Muscle of leg (tissue), 3 donors: ENCODE measurements at regions not wholly inside any gene's neighbourhood (a gene's known extent, or its start where the extent isn't known, plus 50 kb on each side); places are given as distances from the start of the nearest gene placed in this dataset.
A peak's percentile ranks its signal among the peaks of the same experiment; 100 is the strongest.
"Not testable (repeated sequence)": the region's sequence is repeated elsewhere in the genome, so short reads cannot be mapped to it uniquely, and the experiment has no call there.

Experiments
- DNase-seq: peaks from one replicate; pipeline ENCODE4 v3.0.0; 2013
- H3K27ac ChIP-seq: one replicate; pipeline ENCODE4 v1.5.1; 2013; ENCODE audit warnings: mild to moderate bottlenecking, low read length, control low read depth
- H3K27me3 ChIP-seq: one replicate; pipeline ENCODE4 v1.6.1; 2013; ENCODE audit warnings: low read length; ENCODE audit not compliant: control insufficient read depth, insufficient read depth
- H3K36me3 ChIP-seq: one replicate; pipeline ENCODE4 v1.6.1; 2013; ENCODE audit warnings: low read length; ENCODE audit not compliant: control insufficient read depth, insufficient read depth
- H3K4me1 ChIP-seq: one replicate; pipeline ENCODE4 v1.6.1; 2013; ENCODE audit warnings: low read length; ENCODE audit not compliant: control insufficient read depth, insufficient read depth
- H3K4me3 ChIP-seq: one replicate; pipeline ENCODE4 v1.5.1; 2013; ENCODE audit warnings: low read length, control low read depth
- H3K9me3 ChIP-seq: replicated peaks from 2 replicates; pipeline ENCODE4 v1.6.1; 2013; ENCODE audit warnings: low read depth, low read length; ENCODE audit not compliant: control insufficient read depth
- WGBS: methylation state at CpG from one replicate; pipeline ENCODE4 v1.1.5; 2013; ENCODE audit warnings: missing lambda C conversion rate; ENCODE audit not compliant: insufficient coverage; 5-methylcytosine and 5-hydroxymethylcytosine counted together

DNA sequence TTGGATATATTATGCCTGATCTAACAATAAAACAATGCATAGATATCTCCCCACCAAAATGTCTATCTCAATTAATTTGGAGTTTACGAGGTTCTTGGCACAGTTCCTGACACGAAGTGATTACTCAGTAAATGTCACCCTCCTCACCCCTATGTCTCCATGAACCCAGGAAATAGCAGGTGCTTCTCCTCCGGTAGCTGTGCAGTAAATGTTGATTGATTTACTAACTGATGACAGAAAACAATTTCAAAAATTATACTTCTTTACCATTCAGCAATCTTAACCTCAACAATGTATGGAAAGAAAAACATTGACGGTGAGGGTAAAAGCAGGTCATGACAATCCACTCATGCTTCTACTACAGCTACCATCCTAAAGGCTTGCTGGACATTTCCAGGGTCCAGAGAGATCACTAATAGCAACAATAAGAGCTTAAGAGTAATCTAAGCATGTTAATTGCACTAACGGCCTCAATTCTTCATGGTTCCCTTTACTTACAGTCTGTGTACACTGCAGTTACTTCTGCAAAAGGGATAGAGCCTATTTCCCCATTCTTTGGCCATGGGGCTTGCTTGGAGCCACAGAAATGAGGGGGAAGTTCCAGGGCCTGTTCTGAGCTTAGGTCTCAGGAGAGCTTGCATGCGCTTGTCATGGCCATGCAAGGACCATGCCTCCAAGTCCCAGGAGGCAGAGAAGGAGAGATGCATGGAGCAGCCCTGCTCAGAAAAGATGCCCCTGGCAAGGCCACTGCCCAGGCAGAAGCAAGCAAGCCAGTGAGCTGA, 222.6 kb downstream of the ATP6V0E2 start:
- DNase-seq, result peak; percentile 13
- WGBS, result 80% methylated on average over 2 of the region's 6 CpGs
- not testable (repeated sequence) for H3K27me3 ChIP-seq, H3K4me3 ChIP-seq, H3K9me3 ChIP-seq, H3K4me1 ChIP-seq, H3K27ac ChIP-seq, H3K36me3 ChIP-seq

DNA sequence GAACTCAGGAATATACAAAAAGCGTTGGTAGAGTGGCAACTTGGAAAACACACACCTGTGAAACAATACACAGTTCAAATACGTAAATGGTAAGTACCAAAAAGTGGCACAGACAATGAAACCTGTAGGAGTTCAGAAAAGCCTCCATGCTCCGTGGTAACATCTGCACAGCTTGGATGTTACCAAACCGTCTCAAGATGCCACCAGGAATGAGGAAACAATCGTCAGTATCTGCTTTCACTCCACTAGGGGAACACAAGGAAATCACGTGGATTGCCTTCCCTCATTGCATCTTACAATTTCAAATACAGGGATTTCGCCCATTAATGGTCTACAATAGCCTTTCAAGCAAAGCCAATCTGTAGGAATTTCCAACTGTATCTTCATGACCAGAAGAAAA, 224.6 kb upstream of the LRRC61 start:
- not testable (repeated sequence) for H3K4me3 ChIP-seq, H3K27me3 ChIP-seq, DNase-seq, H3K4me1 ChIP-seq, H3K36me3 ChIP-seq, H3K27ac ChIP-seq, H3K9me3 ChIP-seq
- no CpG with 5 or more reads among the region's 7 CpGs for WGBS

DNA sequence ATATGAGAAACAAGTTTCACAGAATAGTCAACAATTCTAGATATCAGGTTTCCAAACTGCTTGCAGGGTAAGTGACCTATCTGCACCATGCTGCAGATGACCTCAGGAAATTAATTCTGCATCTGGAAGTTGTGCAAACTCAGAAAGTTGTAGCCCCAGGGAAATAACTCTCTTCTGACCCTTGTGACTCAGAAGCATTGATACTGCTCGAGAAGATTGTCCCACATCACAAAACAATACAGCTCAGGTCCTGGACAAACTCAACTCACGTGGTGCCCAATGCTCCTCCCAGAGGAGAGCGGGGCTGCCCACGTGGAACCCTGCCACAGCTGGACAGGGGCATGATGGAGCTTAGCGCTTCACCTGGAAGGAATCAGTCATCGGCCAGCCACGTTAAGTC, 221.9 kb upstream of the LRRC61 start:
- not testable (repeated sequence) for H3K9me3 ChIP-seq, H3K27ac ChIP-seq, H3K27me3 ChIP-seq, DNase-seq, H3K4me1 ChIP-seq, H3K4me3 ChIP-seq, H3K36me3 ChIP-seq
- WGBS, result 63% methylated on average over 2 of the region's 7 CpGs

DNA sequence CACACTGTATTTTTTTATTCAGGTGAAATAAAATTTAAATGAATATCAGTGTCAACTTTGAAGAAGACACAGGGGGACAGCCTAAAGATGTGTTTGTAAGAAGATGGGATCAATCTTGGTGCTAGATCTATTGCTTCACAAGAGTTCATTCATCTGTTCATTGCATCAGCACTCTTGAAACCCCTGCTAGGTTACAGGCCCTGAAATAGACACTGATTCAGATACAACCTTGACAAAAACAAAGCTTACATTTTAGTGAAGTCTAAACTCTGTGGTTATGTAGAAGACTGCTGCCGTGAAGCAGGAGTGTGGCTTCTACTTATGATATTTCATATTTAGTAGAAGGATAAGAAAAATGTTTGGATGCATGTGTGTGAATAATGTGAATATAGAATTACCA, 215.9 kb upstream of the LRRC61 start:
- H3K36me3 ChIP-seq, DNase-seq, H3K4me3 ChIP-seq, H3K4me1 ChIP-seq, H3K27me3 ChIP-seq, H3K9me3 ChIP-seq, H3K27ac ChIP-seq: not testable (repeated sequence)
- WGBS, result no CpG with 5 or more reads among the region's 1 CpG

DNA sequence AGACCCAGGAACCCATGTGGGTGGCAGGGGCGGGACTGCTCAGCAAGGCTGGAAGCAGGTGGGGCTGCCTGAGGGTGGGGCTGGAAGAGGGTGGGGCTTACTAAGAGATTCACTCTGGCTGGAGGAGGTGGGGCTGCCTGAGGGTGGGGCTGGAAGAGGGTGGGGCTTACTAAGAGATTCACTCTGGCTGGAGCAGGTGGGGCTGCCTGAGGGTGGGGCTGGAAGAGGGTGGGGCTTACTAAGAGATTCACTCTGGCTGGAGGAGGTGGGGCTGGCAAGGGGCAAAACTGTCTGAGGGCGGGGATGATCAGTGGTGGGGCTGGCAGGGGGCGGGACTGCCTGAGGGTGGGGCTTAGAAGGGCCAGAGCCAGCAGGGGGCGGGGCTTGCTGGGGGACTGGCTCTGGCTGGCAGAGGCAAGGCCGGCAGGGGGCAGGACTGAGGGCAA, 212.8 kb upstream of the LRRC61 start:
- not testable (repeated sequence) for H3K4me1 ChIP-seq, H3K36me3 ChIP-seq, H3K27me3 ChIP-seq, H3K9me3 ChIP-seq, H3K4me3 ChIP-seq, DNase-seq, H3K27ac ChIP-seq
- no CpG with 5 or more reads among the region's 5 CpGs for WGBS

DNA sequence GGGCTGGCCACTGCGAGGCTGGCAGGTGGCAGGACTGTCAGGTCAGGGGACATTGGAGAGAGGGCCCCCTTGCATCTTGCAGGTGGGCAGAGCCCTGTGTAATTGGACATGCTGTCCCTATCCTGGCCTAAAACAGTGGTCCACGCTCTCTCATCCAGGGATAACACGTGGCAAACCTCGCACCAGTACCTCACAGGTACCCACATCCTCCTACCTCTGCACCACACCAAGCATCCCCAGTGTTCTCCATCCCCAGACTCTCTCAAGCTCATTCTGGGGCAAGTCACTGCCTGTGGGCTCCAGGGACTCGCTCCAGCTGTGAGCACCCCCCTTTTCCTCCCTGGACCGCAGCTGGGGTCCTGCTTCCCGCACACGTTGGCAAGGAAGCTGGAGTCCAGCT, 212.3 kb upstream of the LRRC61 start:
- H3K4me3 ChIP-seq, H3K36me3 ChIP-seq, H3K4me1 ChIP-seq, DNase-seq, H3K27me3 ChIP-seq, H3K27ac ChIP-seq, H3K9me3 ChIP-seq: not testable (repeated sequence)
- 20% methylated on average over 2 of the region's 8 CpGs for WGBS

DNA sequence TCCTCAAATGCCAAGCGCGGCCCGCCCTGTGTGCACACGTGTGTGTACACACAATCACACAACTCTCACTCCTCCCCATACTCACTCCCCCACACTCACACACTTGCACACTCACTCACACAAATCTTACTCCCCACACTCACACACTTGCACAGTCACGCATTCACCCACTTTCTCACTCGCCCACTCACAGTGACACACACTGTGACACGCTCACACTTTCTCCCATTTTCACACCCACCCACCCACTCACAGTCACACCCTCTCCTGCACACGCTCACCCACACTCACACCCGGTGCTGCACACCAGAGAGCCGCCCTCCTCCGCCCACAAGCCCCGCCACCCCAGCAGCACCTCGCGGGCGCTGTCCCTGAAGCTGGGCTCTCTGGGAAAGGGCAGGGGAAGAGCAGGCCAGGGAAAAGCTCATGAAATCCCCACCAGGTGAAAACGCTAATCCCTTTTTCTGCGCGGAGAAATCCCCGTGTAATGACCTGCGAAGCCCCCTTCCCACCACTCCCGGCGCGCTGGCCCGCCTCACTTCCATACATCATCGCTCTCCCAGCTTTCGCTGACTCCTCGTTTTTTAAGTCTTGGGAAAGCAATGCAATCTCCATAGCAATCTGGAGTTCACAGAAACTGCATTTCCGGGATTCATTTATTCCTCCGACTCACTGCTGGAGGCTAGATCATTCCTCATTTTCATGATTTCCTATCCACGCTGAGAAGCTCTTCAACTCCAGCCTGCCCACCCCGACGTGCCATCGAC, 211.6 kb upstream of the LRRC61 start:
- H3K27me3 ChIP-seq, H3K9me3 ChIP-seq, H3K36me3 ChIP-seq, H3K4me3 ChIP-seq, H3K27ac ChIP-seq, H3K4me1 ChIP-seq: not testable (repeated sequence)
- peak; percentile 35 for DNase-seq
- 8% methylated on average over 9 of the region's 33 CpGs for WGBS

DNA sequence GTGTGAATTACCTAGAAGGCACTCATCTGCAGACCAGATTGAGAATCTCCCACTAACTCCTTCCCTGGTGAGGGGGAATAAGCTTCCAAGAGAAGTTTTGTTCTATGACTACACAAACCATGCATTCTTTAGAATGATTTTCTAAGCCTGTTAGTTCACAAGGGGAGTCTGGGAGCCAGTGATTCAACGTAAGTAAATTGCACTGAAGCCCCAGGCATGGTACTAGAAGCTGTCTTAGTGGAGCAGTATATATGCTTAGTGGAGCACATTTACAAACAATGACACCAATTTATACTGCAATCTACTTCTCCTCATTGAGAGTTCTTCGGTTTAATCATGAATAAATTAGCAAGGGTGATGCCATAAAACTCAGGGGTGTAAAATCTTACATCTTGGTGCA, 209.9 kb upstream of the LRRC61 start:
- not testable (repeated sequence) for H3K4me1 ChIP-seq, H3K36me3 ChIP-seq, H3K27ac ChIP-seq, H3K9me3 ChIP-seq, DNase-seq, H3K4me3 ChIP-seq, H3K27me3 ChIP-seq
- WGBS, result no CpG with 5 or more reads among the region's 2 CpGs

DNA sequence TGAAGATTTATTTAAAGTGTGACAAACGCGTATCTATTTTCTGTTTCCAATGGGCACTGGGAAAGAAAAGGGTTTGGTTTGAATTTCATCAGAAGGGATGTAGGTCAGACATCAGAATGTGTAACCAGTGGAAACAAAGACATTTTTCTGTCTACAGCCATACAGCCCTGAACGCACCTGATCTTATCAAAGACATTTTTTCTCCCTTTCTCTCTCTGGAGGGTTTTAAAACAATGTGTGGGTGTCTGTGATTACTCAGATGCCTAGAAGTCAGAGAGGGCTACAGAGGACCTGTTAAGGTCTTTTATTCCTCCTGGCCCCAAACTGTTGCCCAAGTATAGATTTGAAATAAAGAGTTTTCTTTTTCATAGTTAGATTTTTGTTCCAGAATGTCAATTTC, 208.6 kb upstream of the LRRC61 start:
- not testable (repeated sequence) for H3K4me1 ChIP-seq, H3K36me3 ChIP-seq, H3K27ac ChIP-seq, H3K9me3 ChIP-seq, DNase-seq, H3K4me3 ChIP-seq, H3K27me3 ChIP-seq
- 90% methylated on average over 2 of the region's 3 CpGs for WGBS

DNA sequence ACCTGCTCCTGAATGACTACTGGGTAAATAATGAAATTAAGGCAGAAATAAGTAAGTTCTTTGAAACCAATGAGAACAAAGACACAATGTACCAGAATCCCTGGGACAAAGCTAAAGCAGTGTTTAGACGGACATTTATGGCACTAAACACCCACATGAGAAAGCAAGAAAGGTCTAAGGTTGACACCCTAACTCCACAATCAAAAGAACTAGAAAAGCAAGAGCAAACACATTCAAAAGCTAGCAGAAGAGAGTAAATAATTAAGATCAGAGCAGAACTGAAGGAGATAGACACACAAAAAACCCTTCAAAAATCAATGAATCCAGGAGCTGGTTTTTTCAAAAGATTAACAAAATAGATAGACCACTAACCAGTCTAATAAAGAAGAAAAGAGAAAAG, 203.2 kb upstream of the LRRC61 start:
- H3K27me3 ChIP-seq, H3K27ac ChIP-seq, H3K36me3 ChIP-seq, H3K9me3 ChIP-seq, H3K4me3 ChIP-seq, DNase-seq, H3K4me1 ChIP-seq: not testable (repeated sequence)
- WGBS, result no CpG with 5 or more reads among the region's 1 CpG
